ENCODE measurements at regions not wholly inside any gene's neighbourhood (a gene's known extent, or its start where the extent isn't known, plus 50 kb on each side); places are given as distances from the start of the nearest gene placed in this dataset.

- no CpG with 5 or more reads among the region's 4 CpGs for WGBS (ENCODE audit: extremely low coverage, insufficient read length, low lambda C conversion rate)
- Histone ChIP-seq H2BK5ac (ENCODE audit: insufficient read length, low read length) (no peak overlapping the region), H3K79me2 (ENCODE audit: insufficient read depth, low read length) (no peaks in the 10 kb centered on the region), H4K20me1 (ENCODE audit: control insufficient read depth, insufficient read depth, insufficient read length) (no peaks in the 10 kb centered on the region), H3K4me2 (ENCODE audit: insufficient read depth, insufficient read length, low read length) (no peak overlapping the region), H3K4me1 (ENCODE audit: insufficient read depth, low read length) (no peaks in the 10 kb centered on the region), H3K14ac (ENCODE audit: insufficient read depth, low read length) (no peak overlapping the region), H3K9ac (ENCODE audit: extremely low read depth, insufficient read length, low read length) (no peak overlapping the region), H3K23ac (ENCODE audit: insufficient read length, low read depth, low read length) (no peak overlapping the region), H2AK5ac (ENCODE audit: insufficient read length, low read length) (no peak overlapping the region), H2BK120ac (ENCODE audit: low read depth, low read length, poor library complexity, severe bottlenecking) (no peak overlapping the region), H3K56ac (ENCODE audit: insufficient read length, low read depth, low read length) (no peak overlapping the region), H2AFZ (ENCODE audit: low read length) (no peak overlapping the region), H3K27ac (ENCODE audit: insufficient read length, low read depth, low read length) (no peak overlapping the region), H2BK15ac (ENCODE audit: low read depth, low read length) (no peak overlapping the region), H4K5ac (ENCODE audit: insufficient read length, low read depth, low read length) (no peak overlapping the region), H3K9me3 (ENCODE audit: control insufficient read depth, low read depth, low read length) (no peaks in the 10 kb centered on the region), H3K79me1 (ENCODE audit: insufficient read depth, low read depth, low read length, poor library complexity, severe bottlenecking) (no peaks in the 10 kb centered on the region), H4K8ac (replicated peaks; ENCODE audit: insufficient read length, low read depth, low read length) (no peak overlapping the region), H3T11ph (ENCODE audit: low read length) (no peak overlapping the region), H4K91ac (ENCODE audit: insufficient read length, low read depth, low read length) (no peak overlapping the region), H3K18ac (ENCODE audit: insufficient read length, low read depth, low read length) (no peak overlapping the region), H2BK12ac (ENCODE audit: insufficient read length, low read depth, low read length) (no peak overlapping the region), H2BK20ac (ENCODE audit: low read depth, low read length, poor library complexity, severe bottlenecking) (no peak overlapping the region), H3K4ac (ENCODE audit: low read depth, low read length) (no peak overlapping the region), H3K27me3 (ENCODE audit: insufficient read depth, low read length) (no peaks in the 10 kb centered on the region), H3K23me2 (ENCODE audit: insufficient read length, low read depth, low read length, poor library complexity, severe bottlenecking) (no peaks in the 10 kb centered on the region)
- no peak for TF ChIP-seq CTCF (conservative IDR thresholded peaks at IDR 0.05)
- H3K4me1 Mint-ChIP-seq = no peaks in the 10 kb centered on the region
- H3K36me3 Mint-ChIP-seq (ENCODE audit: insufficient read depth in 1 of 3, low read depth in 3 of 3) = peaks cover 0 to 7% (median 1%) of the 10 kb centered on the region in 3 experiments; a peak in 2 of 7 replicates
- H3K9me3 Mint-ChIP-seq = peaks cover 0 to 12% of the 10 kb centered on the region in 2 experiments
- no peaks in the 10 kb centered on the region; the same call in 1 of the 2 replicates for H3K27me3 Mint-ChIP-seq (ENCODE audit: low read depth)
- no peak overlapping the region for H3K4me3 Mint-ChIP-seq
- no peak for DNase-seq
- no peak overlapping the region for H3K27ac Mint-ChIP-seq
Observed at GRCh38 chr19:30966486-30966885, 382.8 kb downstream of the TSHZ3 start.

All from H9 (cell line).